Right atrium auricular region (tissue), 2 donors: ENCODE measurements at regions not wholly inside any gene's neighbourhood (a gene's known extent, or its start where the extent isn't known, plus 50 kb on each side); places are given as distances from the start of the nearest gene placed in this dataset.

Experiments
- DNase-seq: peaks from one replicate; pipeline ENCODE4 v3.0.0-alpha.2; 2019; ENCODE audit warnings: low spot score
- H3K27ac ChIP-seq, 2 donors: fragments of 200-600 bp; sonication (generic); 1 replicate in 1 of 2; 2 replicates in 1 of 2; pipeline ENCODE4 v1.5.1; 2016 to 2019
- H3K27me3 ChIP-seq, 2 donors: fragments of 200-600 bp; sonication (generic); one replicate each; pipeline versions ENCODE4 v1.5.1 to v1.6.0; 2017 to 2019
- H3K36me3 ChIP-seq: fragments of 200-600 bp; sonication (generic); one replicate; pipeline ENCODE4 v1.5.1; 2016
- H3K4me1 ChIP-seq, 2 donors: fragments of 200-600 bp; sonication (generic); one replicate each; pipeline versions ENCODE4 v1.5.1 to v1.6.0; 2017 to 2019
- H3K4me3 ChIP-seq, 2 donors: fragments of 200-600 bp; sonication (generic); 1 replicate in 1 of 2; 2 replicates in 1 of 2; pipeline ENCODE4 v1.5.1; 2017 to 2019; ENCODE audit warnings: mild to moderate bottlenecking in 1 of 2, moderate library complexity in 1 of 2
- H3K9me3 ChIP-seq, 2 donors: fragments of 200-600 bp; sonication (generic); one replicate each; pipeline ENCODE4 v1.5.1; 2019
- CTCF ChIP-seq, 2 donors: fragments of 200-600 bp; sonication (generic); IDR thresholded peaks; one replicate each; pipeline ENCODE4 v1.5.1; 2019; ENCODE audit warnings: antibody characterized with exemption in 2 of 2

- Histone ChIP-seq H3K27ac (no peak overlapping the region), H3K4me3 (no peak overlapping the region), H3K4me1 (no peaks in the 10 kb centered on the region), H3K27me3 (no peaks in the 10 kb centered on the region), H3K36me3 (no peaks in the 10 kb centered on the region), H3K9me3 (no peaks in the 10 kb centered on the region)
- TF ChIP-seq CTCF (IDR thresholded peaks at IDR 0.05), result no peak
- no peak for DNase-seq
Measured at GRCh38 chr6:33963136-33963750, 159.4 kb upstream of the MLN start.

- Histone ChIP-seq H3K4me1 (no peaks in the 10 kb centered on the region), H3K4me3 (no peak overlapping the region), H3K9me3 (no peaks in the 10 kb centered on the region), H3K36me3 (no peaks in the 10 kb centered on the region), H3K27me3 (no peaks in the 10 kb centered on the region), H3K27ac (no peak overlapping the region)
- TF ChIP-seq CTCF (IDR thresholded peaks at IDR 0.05), result no peak
- DNase-seq, result no peak
Measured at GRCh38 chr6:33962246-33963027, 158.6 kb upstream of the MLN start.

DNA sequence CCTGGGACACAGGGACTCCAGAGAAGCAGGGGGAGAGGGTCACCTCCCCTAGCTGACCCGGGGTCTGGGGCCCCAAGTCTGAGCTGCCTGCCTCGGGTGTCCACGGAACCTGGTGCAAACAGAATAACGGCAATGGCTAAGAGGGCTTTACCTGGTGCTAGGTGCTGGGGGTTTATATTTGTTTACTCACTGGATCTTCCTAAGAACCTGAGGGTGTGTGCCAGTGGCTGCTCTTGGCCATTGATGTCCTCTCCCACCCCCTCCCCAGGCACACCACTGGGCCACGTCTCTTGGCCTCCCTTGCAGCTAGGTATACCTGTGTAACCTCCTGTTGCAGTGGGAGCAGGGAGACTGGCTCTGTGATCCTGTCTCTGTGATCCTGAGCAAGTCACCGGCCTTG is 157.9 kb upstream of the MLN start:
- Histone ChIP-seq H3K4me3 (no peak overlapping the region), H3K4me1 (no peaks in the 10 kb centered on the region), H3K9me3 (no peaks in the 10 kb centered on the region), H3K27me3 (no peaks in the 10 kb centered on the region), H3K36me3 (no peaks in the 10 kb centered on the region), H3K27ac (no peak overlapping the region)
- DNase-seq, result no peak
- TF ChIP-seq CTCF (IDR thresholded peaks at IDR 0.05), result no peak

GRCh38 chr6:33960345-33961313 is 156.8 kb upstream of the MLN start:
- no peaks in the 10 kb centered on the region for H3K27me3 ChIP-seq
- no peaks in the 10 kb centered on the region for H3K9me3 ChIP-seq
- H3K36me3 ChIP-seq, result no peaks in the 10 kb centered on the region
- H3K27ac ChIP-seq, result no peak overlapping the region
- no peak overlapping the region for H3K4me3 ChIP-seq
- no peaks in the 10 kb centered on the region for H3K4me1 ChIP-seq
- DNase-seq, result no peak
- no peak for TF ChIP-seq CTCF (IDR thresholded peaks at IDR 0.05)

DNA sequence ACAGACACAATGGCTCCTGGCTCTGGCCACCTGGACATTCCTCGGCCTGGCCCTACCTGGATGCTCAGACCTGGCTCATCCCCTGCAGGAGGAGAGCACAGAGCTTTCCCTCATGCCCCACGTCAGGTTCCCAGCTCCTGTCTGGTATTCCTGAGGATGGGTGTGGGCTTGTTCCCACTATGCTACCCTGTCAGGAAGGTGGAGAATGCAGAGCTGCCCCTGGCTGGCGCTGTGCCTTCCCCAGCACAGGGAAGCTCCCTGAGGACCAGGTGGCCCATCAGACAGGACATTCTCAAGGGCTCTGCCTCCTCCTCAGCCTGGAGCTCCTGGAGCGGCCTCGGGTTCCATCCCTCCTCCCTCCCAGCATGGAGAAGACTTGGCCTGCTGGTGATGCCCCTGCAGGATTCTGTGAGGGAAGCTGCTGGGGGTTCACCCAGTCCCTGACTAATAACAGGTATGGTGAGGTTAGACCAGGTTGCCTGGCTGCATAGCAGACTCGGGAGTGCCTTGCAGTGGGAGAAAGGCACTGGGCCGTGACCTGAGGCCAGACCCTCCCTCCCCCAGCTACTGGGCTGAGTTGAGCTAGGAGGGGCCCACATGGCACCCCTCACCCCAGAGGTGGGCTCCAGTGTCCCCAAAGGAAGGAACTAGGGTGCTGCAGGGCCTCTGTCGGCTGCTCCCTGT is 156.0 kb upstream of the MLN start:
- no peaks in the 10 kb centered on the region for H3K4me1 ChIP-seq
- H3K27ac ChIP-seq, result no peak overlapping the region
- no peaks in the 10 kb centered on the region for H3K9me3 ChIP-seq
- DNase-seq, result no peak
- H3K4me3 ChIP-seq, result no peak overlapping the region
- H3K36me3 ChIP-seq, result no peaks in the 10 kb centered on the region
- H3K27me3 ChIP-seq, result no peaks in the 10 kb centered on the region
- no peak for TF ChIP-seq CTCF (IDR thresholded peaks at IDR 0.05)
